ENCODE measurements at regions not wholly inside any gene's neighbourhood (a gene's known extent, or its start where the extent isn't known, plus 50 kb on each side); places are given as distances from the start of the nearest gene placed in this dataset.

DNA sequence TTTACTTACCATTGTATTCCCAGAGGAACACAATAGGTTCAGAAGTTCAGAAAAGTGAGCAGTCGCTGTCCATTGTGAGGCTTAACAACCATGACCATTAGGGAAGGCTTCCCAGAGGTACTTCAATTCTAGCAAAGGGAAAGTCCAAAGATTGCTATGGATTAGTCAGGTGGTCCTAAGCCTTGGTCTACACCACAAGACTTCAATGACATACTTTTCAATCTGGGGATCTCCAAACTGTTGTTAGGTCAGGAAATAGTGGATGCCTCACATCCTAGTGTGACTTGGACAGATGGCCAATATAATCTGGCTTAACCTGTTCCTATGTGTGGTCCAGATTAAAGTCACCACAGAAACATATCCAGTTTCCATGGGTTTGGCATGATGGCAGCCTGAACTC, 118.0 kb downstream of the SPCS3 start:
- TF ChIP-seq, protein P1, sequence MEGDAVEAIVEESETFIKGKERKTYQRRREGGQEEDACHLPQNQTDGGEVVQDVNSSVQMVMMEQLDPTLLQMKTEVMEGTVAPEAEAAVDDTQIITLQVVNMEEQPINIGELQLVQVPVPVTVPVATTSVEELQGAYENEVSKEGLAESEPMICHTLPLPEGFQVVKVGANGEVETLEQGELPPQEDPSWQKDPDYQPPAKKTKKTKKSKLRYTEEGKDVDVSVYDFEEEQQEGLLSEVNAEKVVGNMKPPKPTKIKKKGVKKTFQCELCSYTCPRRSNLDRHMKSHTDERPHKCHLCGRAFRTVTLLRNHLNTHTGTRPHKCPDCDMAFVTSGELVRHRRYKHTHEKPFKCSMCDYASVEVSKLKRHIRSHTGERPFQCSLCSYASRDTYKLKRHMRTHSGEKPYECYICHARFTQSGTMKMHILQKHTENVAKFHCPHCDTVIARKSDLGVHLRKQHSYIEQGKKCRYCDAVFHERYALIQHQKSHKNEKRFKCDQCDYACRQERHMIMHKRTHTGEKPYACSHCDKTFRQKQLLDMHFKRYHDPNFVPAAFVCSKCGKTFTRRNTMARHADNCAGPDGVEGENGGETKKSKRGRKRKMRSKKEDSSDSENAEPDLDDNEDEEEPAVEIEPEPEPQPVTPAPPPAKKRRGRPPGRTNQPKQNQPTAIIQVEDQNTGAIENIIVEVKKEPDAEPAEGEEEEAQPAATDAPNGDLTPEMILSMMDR (IDR thresholded peaks at IDR 0.05; ENCODE audit: insufficient read depth, low read depth, low read length), result no peak
- no peak for TF ChIP-seq EZH2 (IDR thresholded peaks at IDR 0.05; ENCODE audit: insufficient read depth, low read length)

Data from astrocyte (in vitro differentiated cells and primary cell).